Hepatocyte (in vitro differentiated cells): ENCODE measurements at regions not wholly inside any gene's neighbourhood (a gene's known extent, or its start where the extent isn't known, plus 50 kb on each side); places are given as distances from the start of the nearest gene placed in this dataset.
A peak's percentile ranks its signal among the peaks of the same experiment; 100 is the strongest.
"Not testable (repeated sequence)": the region's sequence is repeated elsewhere in the genome, so short reads cannot be mapped to it uniquely, and the experiment has no call there.

Experiments
- DNase-seq: peaks from one replicate; pipeline ENCODE4 v3.0.0-alpha.2; 2016; ENCODE audit warnings: low spot score
- H2AFZ ChIP-seq: fragments of 200-600 bp; sonication (generic); 2 replicates; pipeline ENCODE4 v1.6.0; 2016; ENCODE audit warnings: antibody characterized with exemption, mild to moderate bottlenecking
- H3K27ac ChIP-seq: fragments of 200-600 bp; sonication (generic); 2 replicates; pipeline ENCODE4 v1.5.1; 2016; ENCODE audit warnings: mild to moderate bottlenecking
- H3K27me3 ChIP-seq: fragments of 200-600 bp; sonication (generic); 2 replicates; pipeline ENCODE4 v1.6.1; 2016
- H3K36me3 ChIP-seq: fragments of 200-600 bp; sonication (generic); replicated peaks from 2 replicates; pipeline ENCODE4 v1.5.1; 2016; ENCODE audit warnings: low read depth; ENCODE audit not compliant: insufficient read depth
- H3K4me1 ChIP-seq: fragments of 200-600 bp; sonication (generic); 2 replicates; pipeline ENCODE4 v1.5.1; 2016; ENCODE audit warnings: mild to moderate bottlenecking, moderate library complexity; ENCODE audit not compliant: insufficient read depth
- H3K4me2 ChIP-seq: fragments of 200-600 bp; sonication (generic); 2 replicates; pipeline ENCODE4 v1.6.0; 2016
- H3K4me3 ChIP-seq: fragments of 200-600 bp; sonication (generic); 2 replicates; pipeline ENCODE4 v1.5.1; 2016; ENCODE audit warnings: mild to moderate bottlenecking
- H3K79me2 ChIP-seq: fragments of 200-600 bp; sonication (generic); 2 replicates; pipeline ENCODE4 v1.6.0; 2017; ENCODE audit warnings: mild to moderate bottlenecking
- H3K9me2 ChIP-seq: fragments of 200-600 bp; sonication (generic); replicated peaks from 2 replicates; pipeline ENCODE4 v1.6.0; 2017; ENCODE audit warnings: mild to moderate bottlenecking; ENCODE audit not compliant: insufficient read depth
- H3K9me3 ChIP-seq: fragments of 200-600 bp; sonication (generic); 2 replicates; pipeline ENCODE4 v1.5.1; 2016; ENCODE audit warnings: low read depth, mild to moderate bottlenecking
- H4K20me1 ChIP-seq: fragments of 200-600 bp; sonication (generic); 2 replicates; pipeline ENCODE4 v1.6.0; 2016; ENCODE audit warnings: mild to moderate bottlenecking; ENCODE audit not compliant: insufficient read depth, poor library complexity, severe bottlenecking
- EZH2 ChIP-seq: fragments of 200-600 bp; sonication (generic); IDR thresholded peaks from 2 replicates; pipeline ENCODE4 v1.6.1; 2016; ENCODE audit warnings: antibody characterized with exemption, mild to moderate bottlenecking, borderline replicate concordance
- EZH2phosphoT487 ChIP-seq: fragments of 200-600 bp; sonication (generic); IDR thresholded peaks from one replicate; pipeline ENCODE4 v1.6.1; 2018; ENCODE audit warnings: antibody characterized with exemption, mild to moderate bottlenecking, low read depth, moderate library complexity; ENCODE audit not compliant: unreplicated experiment, severe bottlenecking
- WGBS: methylation state at CpG from one replicate; pipeline ENCODE4 v1.1.6; 2016; ENCODE audit warnings: low lambda C conversion rate; ENCODE audit errors: missing lambda C conversion rate; 5-methylcytosine and 5-hydroxymethylcytosine counted together
- TF ChIP-seq, protein P1 (sequence below): fragments of 200-600 bp; sonication (generic); IDR thresholded peaks from 2 replicates; pipeline ENCODE4 v1.5.1; 2016; ENCODE audit warnings: antibody characterized with exemption, mild to moderate bottlenecking; ENCODE audit not compliant: poor library complexity

DNA sequence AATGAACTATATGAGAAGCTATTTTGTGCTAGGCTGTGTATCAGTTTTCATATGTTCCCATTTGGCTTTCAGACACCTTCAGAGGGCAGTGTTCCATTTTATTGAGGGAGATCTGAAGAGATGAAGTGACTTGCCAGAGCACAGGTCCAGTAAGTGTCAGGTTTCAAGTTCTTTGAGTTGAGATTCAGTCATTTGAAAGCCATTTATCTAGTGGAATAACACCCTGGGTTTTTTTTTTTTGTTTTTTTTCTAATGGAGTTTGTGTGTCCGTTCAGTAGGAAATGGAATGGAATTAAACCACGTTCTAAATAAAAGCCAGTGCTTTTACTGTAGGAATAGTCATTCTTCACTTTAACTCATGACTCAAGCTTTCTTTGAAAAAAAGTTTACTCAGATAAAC lies 652.9 kb upstream of the USP24 start:
- no peak for DNase-seq
- H3K36me3 ChIP-seq, result no peaks in the 10 kb centered on the region
- H3K9me3 ChIP-seq, result no peaks in the 10 kb centered on the region
- no peak for TF ChIP-seq EZH2phosphoT487
- TF ChIP-seq, protein P1, sequence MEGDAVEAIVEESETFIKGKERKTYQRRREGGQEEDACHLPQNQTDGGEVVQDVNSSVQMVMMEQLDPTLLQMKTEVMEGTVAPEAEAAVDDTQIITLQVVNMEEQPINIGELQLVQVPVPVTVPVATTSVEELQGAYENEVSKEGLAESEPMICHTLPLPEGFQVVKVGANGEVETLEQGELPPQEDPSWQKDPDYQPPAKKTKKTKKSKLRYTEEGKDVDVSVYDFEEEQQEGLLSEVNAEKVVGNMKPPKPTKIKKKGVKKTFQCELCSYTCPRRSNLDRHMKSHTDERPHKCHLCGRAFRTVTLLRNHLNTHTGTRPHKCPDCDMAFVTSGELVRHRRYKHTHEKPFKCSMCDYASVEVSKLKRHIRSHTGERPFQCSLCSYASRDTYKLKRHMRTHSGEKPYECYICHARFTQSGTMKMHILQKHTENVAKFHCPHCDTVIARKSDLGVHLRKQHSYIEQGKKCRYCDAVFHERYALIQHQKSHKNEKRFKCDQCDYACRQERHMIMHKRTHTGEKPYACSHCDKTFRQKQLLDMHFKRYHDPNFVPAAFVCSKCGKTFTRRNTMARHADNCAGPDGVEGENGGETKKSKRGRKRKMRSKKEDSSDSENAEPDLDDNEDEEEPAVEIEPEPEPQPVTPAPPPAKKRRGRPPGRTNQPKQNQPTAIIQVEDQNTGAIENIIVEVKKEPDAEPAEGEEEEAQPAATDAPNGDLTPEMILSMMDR, result peak; percentile 5
- no peaks in the 10 kb centered on the region for H3K79me2 ChIP-seq
- no peak overlapping the region for H3K4me3 ChIP-seq
- 65% methylated on average over 2 of the region's 2 CpGs for WGBS
- peaks cover 8% of the 10 kb centered on the region for H3K4me1 ChIP-seq
- H3K9me2 ChIP-seq, result no peaks in the 10 kb centered on the region
- H3K27ac ChIP-seq, result peak overlapping the region; percentile 7
- no peak overlapping the region for H2AFZ ChIP-seq
- no peaks in the 10 kb centered on the region for H4K20me1 ChIP-seq
- H3K27me3 ChIP-seq, result no peaks in the 10 kb centered on the region
- no peak overlapping the region for H3K4me2 ChIP-seq

DNA sequence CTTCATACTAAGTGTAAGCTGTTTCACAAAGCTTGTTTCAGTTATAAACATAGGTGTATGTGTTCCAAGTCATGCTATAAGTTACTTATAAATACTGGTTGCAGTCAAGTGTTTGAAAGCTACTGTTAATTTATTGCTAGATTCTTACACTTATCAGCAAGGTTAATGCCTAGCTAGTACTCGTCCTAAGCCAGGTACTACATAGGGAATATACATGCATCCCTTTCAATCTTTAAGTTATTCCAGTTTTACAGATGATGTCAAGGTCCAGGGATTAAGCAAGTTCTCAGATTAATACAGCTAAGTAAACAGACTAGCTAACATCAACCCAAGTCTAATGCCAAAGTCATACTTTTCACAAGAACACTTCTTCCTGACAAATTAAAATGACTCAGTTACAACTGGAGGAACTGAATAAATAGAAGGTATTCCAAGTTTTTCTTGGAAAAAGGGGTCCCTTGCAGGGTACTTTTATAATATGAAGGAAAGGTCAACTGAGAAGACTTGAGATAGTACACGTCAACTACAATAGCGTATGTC lies 652.2 kb upstream of the USP24 start:
- Histone ChIP-seq H3K4me1 (peaks cover 8% of the 10 kb centered on the region), H3K4me2 (no peak overlapping the region), H3K27ac (peak overlapping the region; percentile 7), H4K20me1 (no peaks in the 10 kb centered on the region), H3K9me3 (no peaks in the 10 kb centered on the region), H3K36me3 (no peaks in the 10 kb centered on the region), H2AFZ (no peak overlapping the region), H3K79me2 (no peaks in the 10 kb centered on the region), H3K4me3 (no peak overlapping the region), H3K9me2 (no peaks in the 10 kb centered on the region), H3K27me3 (no peaks in the 10 kb centered on the region)
- 76% methylated on average over 3 of the region's 3 CpGs for WGBS
- no peak for TF ChIP-seq EZH2phosphoT487
- no peak for TF ChIP-seq EZH2
- TF ChIP-seq, protein P1, result no peak
- DNase-seq, result no peak

DNA sequence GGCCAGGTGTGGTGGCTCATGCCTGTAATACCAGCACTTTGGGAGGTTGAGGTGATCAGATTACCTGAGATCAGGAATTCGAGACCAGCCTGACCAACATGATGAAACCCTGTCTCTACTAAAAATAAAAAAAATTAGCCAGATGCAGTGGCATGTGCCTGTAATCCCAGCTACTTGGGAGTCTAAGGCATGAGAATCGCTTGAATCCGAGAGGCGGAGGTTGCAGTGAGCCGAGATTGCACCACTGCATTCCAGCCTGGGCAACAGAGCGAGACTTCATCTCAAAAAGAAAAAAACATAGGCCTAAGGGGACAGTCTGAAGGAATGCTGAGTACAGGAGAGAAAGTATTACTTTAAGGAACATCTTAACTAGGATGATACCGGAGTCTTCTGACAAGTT lies 650.6 kb upstream of the USP24 start:
- not testable (repeated sequence) for H3K4me2 ChIP-seq, H3K4me3 ChIP-seq, H2AFZ ChIP-seq, H4K20me1 ChIP-seq, H3K9me2 ChIP-seq, H3K79me2 ChIP-seq, H3K4me1 ChIP-seq, H3K27me3 ChIP-seq, H3K36me3 ChIP-seq, DNase-seq, H3K9me3 ChIP-seq, H3K27ac ChIP-seq
- 83% methylated on average over 7 of the region's 7 CpGs for WGBS

DNA sequence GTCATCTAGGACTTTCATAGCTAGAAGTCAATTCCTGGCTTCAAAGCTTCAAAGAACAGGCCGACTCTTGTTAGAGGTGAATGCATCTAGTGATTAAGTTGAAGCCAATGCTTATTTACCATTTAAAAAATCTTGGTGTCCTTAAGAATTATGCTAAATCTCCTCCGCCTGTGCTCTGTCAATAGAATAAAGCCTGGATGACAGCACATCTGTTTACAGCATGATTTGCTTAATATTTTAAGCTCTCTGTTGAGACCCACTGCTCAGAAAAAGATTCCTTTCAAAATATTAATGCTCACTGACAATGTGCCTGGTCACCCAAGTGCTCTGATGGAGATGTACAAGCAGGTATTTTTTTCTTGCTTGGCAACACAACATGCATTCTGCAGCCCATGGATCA lies 649.1 kb upstream of the USP24 start:
- no peak overlapping the region for H3K4me2 ChIP-seq
- no peak overlapping the region for H3K4me3 ChIP-seq
- no peak overlapping the region for H2AFZ ChIP-seq
- no peak for TF ChIP-seq EZH2
- TF ChIP-seq EZH2phosphoT487, result no peak
- TF ChIP-seq, protein P1, result no peak
- no peaks in the 10 kb centered on the region for H4K20me1 ChIP-seq
- H3K36me3 ChIP-seq, result no peaks in the 10 kb centered on the region
- no peaks in the 10 kb centered on the region for H3K9me3 ChIP-seq
- H3K9me2 ChIP-seq, result no peaks in the 10 kb centered on the region
- H3K27ac ChIP-seq, result no peak overlapping the region
- no peaks in the 10 kb centered on the region for H3K79me2 ChIP-seq
- 62% methylated on average over 2 of the region's 2 CpGs for WGBS
- no peaks in the 10 kb centered on the region for H3K4me1 ChIP-seq
- no peak for DNase-seq
- H3K27me3 ChIP-seq, result no peaks in the 10 kb centered on the region
